ENCODE measurements at regions not wholly inside any gene's neighbourhood (a gene's known extent, or its start where the extent isn't known, plus 50 kb on each side); places are given as distances from the start of the nearest gene placed in this dataset.

GRCh38 chr1:37308031-37308960, 166.1 kb upstream of the ZC3H12A start:
- in situ Hi-C loops (cut with MboI; ENCODE audit: low sequenced_read_pairs), result loop anchor here (25.0 kb wide), 1 partner anchor 746 kb away; no protein-coding TSS in a partner anchor

GRCh38 chr1:37309574-37309973, 164.8 kb upstream of the ZC3H12A start:
- in situ Hi-C loops (cut with MboI; ENCODE audit: low sequenced_read_pairs), result loop anchor here (25.0 kb wide), 1 partner anchor 747 kb away; no protein-coding TSS in a partner anchor

- in situ Hi-C loops (cut with MboI; ENCODE audit: low sequenced_read_pairs), result loop anchor here (25.0 kb wide), 1 partner anchor 748 kb away; no protein-coding TSS in a partner anchor
These were observed 164.3 kb upstream of the ZC3H12A start for GRCh38 chr1:37310064-37310463.

- in situ Hi-C loops (cut with MboI; ENCODE audit: low sequenced_read_pairs), result loop anchor here (25.0 kb wide), 1 partner anchor 753 kb away; no protein-coding TSS in a partner anchor
These were observed 159.0 kb upstream of the ZC3H12A start for GRCh38 chr1:37315371-37315846.

GRCh38 chr1:37317870-37318467, 156.4 kb upstream of the ZC3H12A start:
- in situ Hi-C loops (cut with MboI; ENCODE audit: low sequenced_read_pairs), result loop anchor here (25.0 kb wide), 1 partner anchor 756 kb away; no protein-coding TSS in a partner anchor

GRCh38 chr1:37318490-37318889, 155.9 kb upstream of the ZC3H12A start:
- in situ Hi-C loops (cut with MboI; ENCODE audit: low sequenced_read_pairs), result loop anchor here (25.0 kb wide), 1 partner anchor 756 kb away; no protein-coding TSS in a partner anchor

- in situ Hi-C loops (cut with MboI; ENCODE audit: low sequenced_read_pairs), result loop anchor here (25.0 kb wide), 1 partner anchor 757 kb away; no protein-coding TSS in a partner anchor
These were observed 155.1 kb upstream of the ZC3H12A start for GRCh38 chr1:37319284-37319683.

- in situ Hi-C loops (cut with MboI; ENCODE audit: low sequenced_read_pairs), result loop anchor here (25.0 kb wide), 1 partner anchor 761 kb away; no protein-coding TSS in a partner anchor
These were observed 150.6 kb upstream of the ZC3H12A start for GRCh38 chr1:37323486-37324377.

- in situ Hi-C loops (cut with MboI; ENCODE audit: low sequenced_read_pairs), result no loop called here
These were observed 149.4 kb upstream of the ZC3H12A start for GRCh38 chr1:37325010-37325409.

- in situ Hi-C loops (cut with MboI; ENCODE audit: low sequenced_read_pairs), result no loop called here
These were observed 148.6 kb upstream of the ZC3H12A start for GRCh38 chr1:37325509-37326437.

GRCh38 chr1:37332126-37332525, 142.3 kb upstream of the ZC3H12A start:
- in situ Hi-C loops (cut with MboI; ENCODE audit: low sequenced_read_pairs), result no loop called here

GRCh38 chr1:37338658-37339057, 135.7 kb upstream of the ZC3H12A start:
- in situ Hi-C loops (cut with MboI; ENCODE audit: low sequenced_read_pairs), result no loop called here

- in situ Hi-C loops (cut with MboI; ENCODE audit: low sequenced_read_pairs), result no loop called here
These were observed 131.6 kb upstream of the ZC3H12A start for GRCh38 chr1:37342736-37343135.

- in situ Hi-C loops (cut with MboI; ENCODE audit: low sequenced_read_pairs), result no loop called here
These were observed 127.2 kb upstream of the ZC3H12A start for GRCh38 chr1:37347104-37347649.

GRCh38 chr1:37353871-37354270, 120.5 kb upstream of the ZC3H12A start:
- in situ Hi-C loops (cut with MboI; ENCODE audit: low sequenced_read_pairs), result no loop called here

- in situ Hi-C loops (cut with MboI; ENCODE audit: low sequenced_read_pairs), result no loop called here
These were observed 119.3 kb upstream of the ZC3H12A start for GRCh38 chr1:37354876-37355650.

- in situ Hi-C loops (cut with MboI; ENCODE audit: low sequenced_read_pairs), result no loop called here
These were observed 115.4 kb upstream of the ZC3H12A start for GRCh38 chr1:37358992-37359391.

GRCh38 chr1:37360011-37360410, 114.4 kb upstream of the ZC3H12A start:
- in situ Hi-C loops (cut with MboI; ENCODE audit: low sequenced_read_pairs), result no loop called here
